AG04450 (cell line): ENCODE measurements at regions not wholly inside any gene's neighbourhood (a gene's known extent, or its start where the extent isn't known, plus 50 kb on each side); places are given as distances from the start of the nearest gene placed in this dataset.

Experiments
- CTCF ChIA-PET: fragments of 300-600, 350-600 bp; formaldehyde crosslinking; extraction: SDS; loops from one replicate; lab custom pipeline; 2022; ENCODE audit warnings: antibody characterized with exemption, inconsistent platforms; lab: Charles Lee
- POLR2A ChIA-PET: fragments of 350-600 bp; formaldehyde crosslinking; extraction: SDS; loops from one replicate; lab custom pipeline; 2021; ENCODE audit warnings: antibody characterized with exemption, inconsistent platforms; lab: Yijun Ruan, JAX
- DNase-seq: peaks from one replicate; pipeline ENCODE4 v3.0.0-alpha.2; 2011; ENCODE audit warnings: low read depth, low spot score
- H3K27ac ChIP-seq: one replicate; pipeline ENCODE4 v1.5.1; 2012; ENCODE audit warnings: low read depth, low read length, control low read depth
- H3K27me3 ChIP-seq: one replicate; pipeline ENCODE4 v1.6.0; 2012; ENCODE audit warnings: low read length; ENCODE audit not compliant: control insufficient read depth, insufficient read depth
- H3K4me3 ChIP-seq: 2 replicates; pipeline ENCODE4 v1.5.1; 2011; ENCODE audit warnings: mild to moderate bottlenecking, low read depth, low read length, control low read depth
- H3K9me3 ChIP-seq: 2 replicates; pipeline ENCODE4 v1.5.1; 2012; ENCODE audit warnings: low read length; ENCODE audit not compliant: control insufficient read depth, insufficient read depth
- TF ChIP-seq, protein P1 (sequence below): IDR thresholded peaks from 2 replicates; pipeline ENCODE4 v1.5.1; 2011; ENCODE audit warnings: low read depth, low read length, control low read depth, inconsistent platforms

DNA sequence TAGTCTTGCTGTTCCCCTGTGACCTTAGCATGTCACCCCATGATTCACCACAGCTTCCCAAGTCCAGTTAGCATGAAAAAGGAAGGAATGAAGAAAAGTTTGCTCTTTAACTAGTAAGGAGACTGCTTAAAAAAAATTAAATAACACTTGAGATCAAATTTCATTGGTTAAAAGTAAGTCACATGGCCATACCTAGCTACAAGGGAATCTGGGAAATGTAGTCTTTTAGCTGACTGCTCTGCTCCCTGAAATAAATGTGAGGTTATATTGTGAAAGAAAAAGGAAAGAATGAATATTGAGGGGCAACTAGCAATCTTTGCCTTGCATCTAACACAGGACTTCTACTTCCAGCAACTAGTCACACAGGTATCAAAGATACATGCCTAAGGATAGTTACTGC lies 84.7 kb upstream of the LRRN1 start:
- no peak for DNase-seq
- no peak overlapping the region for H3K4me3 ChIP-seq
- POLR2A ChIA-PET: no interaction called here
- TF ChIP-seq, protein P1, sequence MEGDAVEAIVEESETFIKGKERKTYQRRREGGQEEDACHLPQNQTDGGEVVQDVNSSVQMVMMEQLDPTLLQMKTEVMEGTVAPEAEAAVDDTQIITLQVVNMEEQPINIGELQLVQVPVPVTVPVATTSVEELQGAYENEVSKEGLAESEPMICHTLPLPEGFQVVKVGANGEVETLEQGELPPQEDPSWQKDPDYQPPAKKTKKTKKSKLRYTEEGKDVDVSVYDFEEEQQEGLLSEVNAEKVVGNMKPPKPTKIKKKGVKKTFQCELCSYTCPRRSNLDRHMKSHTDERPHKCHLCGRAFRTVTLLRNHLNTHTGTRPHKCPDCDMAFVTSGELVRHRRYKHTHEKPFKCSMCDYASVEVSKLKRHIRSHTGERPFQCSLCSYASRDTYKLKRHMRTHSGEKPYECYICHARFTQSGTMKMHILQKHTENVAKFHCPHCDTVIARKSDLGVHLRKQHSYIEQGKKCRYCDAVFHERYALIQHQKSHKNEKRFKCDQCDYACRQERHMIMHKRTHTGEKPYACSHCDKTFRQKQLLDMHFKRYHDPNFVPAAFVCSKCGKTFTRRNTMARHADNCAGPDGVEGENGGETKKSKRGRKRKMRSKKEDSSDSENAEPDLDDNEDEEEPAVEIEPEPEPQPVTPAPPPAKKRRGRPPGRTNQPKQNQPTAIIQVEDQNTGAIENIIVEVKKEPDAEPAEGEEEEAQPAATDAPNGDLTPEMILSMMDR: no peak
- H3K9me3 ChIP-seq: peaks cover 26% of the 10 kb centered on the region
- no peaks in the 10 kb centered on the region for H3K27me3 ChIP-seq
- no peak overlapping the region for H3K27ac ChIP-seq
- CTCF ChIA-PET: no interaction called here

DNA sequence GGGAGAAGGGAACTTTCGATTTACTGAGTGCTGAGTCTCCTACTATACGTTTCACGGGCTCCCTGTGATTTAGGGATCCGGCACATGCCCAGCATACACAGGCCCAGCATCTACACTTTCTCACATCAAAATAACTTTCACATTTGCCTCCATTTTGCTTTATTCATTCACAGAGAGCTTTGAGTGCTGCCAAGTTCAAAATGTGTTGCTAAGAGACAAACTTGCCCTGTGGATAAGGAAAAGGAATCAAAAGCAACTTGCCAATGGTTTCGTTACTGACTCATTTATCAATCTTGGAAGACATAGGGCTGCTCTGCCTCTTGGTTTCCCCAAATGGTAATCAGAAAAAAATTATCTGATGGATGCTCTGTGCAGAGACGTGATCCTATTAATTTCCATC lies 86.3 kb upstream of the LRRN1 start:
- Histone ChIP-seq H3K27me3 (no peaks in the 10 kb centered on the region), H3K9me3 (peaks cover 18% of the 10 kb centered on the region), H3K4me3 (no peak overlapping the region), H3K27ac (no peak overlapping the region)
- ChIA-PET CTCF (no interaction called here), POLR2A (no interaction called here)
- no peak for DNase-seq
- TF ChIP-seq, protein P1: no peak

DNA sequence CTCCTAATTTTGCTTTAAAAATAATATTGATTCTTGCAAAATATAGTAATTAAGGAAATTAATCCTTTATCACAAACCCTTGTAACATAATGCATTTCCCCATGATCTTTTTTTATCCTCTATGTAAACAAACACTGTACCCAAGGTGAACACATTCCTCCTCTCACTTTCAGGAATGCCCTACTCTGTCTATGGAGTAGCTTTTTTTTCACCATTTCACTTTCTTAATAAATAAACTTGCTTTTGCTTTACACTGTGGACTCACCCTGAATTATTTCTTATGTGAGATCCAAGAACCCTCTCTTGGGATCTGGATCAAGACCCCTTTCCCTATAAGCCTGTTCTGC lies 90.5 kb upstream of the LRRN1 start:
- CTCF ChIA-PET: no interaction called here
- no peak for DNase-seq
- POLR2A ChIA-PET: no interaction called here
- Histone ChIP-seq H3K27me3 (no peaks in the 10 kb centered on the region), H3K4me3 (no peak overlapping the region), H3K9me3 (peaks cover 20% of the 10 kb centered on the region), H3K27ac (no peak overlapping the region)
- TF ChIP-seq, protein P1: no peak

DNA sequence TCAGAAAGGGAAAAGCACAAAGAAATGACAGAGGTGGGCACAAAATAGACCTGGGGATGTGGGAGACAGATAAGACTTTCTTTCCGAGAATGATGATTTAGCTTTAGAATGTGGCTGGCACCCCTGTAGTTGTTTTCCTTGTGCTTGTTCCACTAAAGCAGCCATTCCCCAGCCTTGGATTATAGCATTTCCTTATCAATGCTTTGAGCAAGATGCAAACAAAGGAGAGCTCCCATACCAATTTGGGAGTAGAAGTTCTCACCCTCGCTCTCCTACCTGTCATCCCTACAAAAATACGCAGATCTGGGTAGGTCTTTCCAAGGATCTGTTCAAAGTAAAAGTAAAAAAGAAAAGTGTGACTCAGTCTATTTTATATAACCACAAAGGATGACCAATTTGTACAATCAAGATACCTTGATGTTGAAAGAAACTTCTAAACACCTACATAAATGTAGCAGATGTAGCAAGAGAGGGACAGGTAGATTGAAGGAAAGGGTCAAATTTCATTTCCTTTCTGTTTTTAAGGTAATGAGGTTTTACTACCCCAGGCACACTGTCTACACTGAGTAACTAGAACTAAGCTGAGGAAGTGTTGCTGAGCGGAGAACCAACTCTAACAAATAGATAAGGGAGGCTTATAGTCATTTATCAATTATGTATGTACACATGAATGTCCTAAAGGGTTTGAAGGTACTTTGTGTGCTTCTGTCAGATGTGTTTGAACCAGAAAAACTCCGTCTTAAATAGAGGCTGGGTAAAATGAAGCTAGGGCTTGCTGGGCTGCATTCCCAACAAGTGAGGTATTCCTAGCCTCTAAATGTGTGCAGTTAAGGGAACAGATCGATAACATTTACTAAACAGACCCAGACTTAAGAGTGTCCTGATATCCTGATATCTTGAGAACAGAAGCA lies 91.1 kb upstream of the LRRN1 start:
- no peak for DNase-seq
- no peaks in the 10 kb centered on the region for H3K27me3 ChIP-seq
- ChIA-PET POLR2A (no interaction called here), CTCF (no interaction called here)
- H3K9me3 ChIP-seq: peaks cover 18% of the 10 kb centered on the region; the same call in 1 of the 2 replicates
- TF ChIP-seq, protein P1: no peak
- H3K27ac ChIP-seq: no peak overlapping the region
- H3K4me3 ChIP-seq: no peak overlapping the region

DNA sequence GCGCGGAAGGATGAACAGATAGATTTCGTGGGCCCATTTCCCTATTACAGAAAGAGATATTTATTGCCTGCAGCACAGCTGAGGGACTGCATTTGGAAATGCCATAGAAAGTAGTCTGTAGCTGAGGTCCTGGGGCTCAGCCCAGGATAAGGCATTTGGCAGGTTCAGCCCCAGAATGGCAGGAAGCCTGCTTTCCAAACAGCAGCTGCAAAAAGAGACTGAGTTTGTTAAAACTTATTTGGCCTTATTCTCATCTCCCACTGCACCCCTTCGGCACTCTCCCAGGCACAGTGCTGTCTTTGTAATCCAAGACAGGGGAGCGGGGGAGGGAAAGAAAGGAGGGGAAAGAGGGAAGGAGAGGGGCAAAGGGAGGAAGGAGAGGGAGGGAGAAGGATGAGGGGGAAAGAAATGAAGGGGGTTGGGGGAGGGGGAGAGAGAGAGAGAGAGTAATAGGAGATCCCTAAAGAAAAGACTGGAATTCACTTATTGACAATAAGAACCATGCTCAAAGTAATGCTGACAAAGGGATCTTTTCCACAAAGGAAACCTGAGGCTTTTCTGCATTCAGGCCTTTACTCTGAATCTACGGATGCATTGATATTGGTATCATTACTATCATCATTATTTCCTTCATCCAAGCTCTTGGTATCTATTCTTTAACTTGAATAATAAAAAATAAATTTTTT lies 94.0 kb upstream of the LRRN1 start:
- H3K27ac ChIP-seq: no peak overlapping the region
- ChIA-PET CTCF (no interaction called here), POLR2A (no interaction called here)
- no peak for DNase-seq
- H3K4me3 ChIP-seq: no peak overlapping the region
- H3K27me3 ChIP-seq: no peaks in the 10 kb centered on the region
- H3K9me3 ChIP-seq: peaks cover 17% of the 10 kb centered on the region; the same call in 1 of the 2 replicates
- TF ChIP-seq, protein P1: no peak
